Hepatocyte (in vitro differentiated cells): ENCODE measurements at regions not wholly inside any gene's neighbourhood (a gene's known extent, or its start where the extent isn't known, plus 50 kb on each side); places are given as distances from the start of the nearest gene placed in this dataset.

ENCODE experiments used
- EZH2 ChIP-seq: fragments of 200-600 bp; sonication (generic); IDR thresholded peaks from 2 replicates; pipeline ENCODE4 v1.6.1; 2016; ENCODE audit warnings: antibody characterized with exemption, mild to moderate bottlenecking, borderline replicate concordance
- TF ChIP-seq, protein P1 (sequence below): fragments of 200-600 bp; sonication (generic); IDR thresholded peaks from 2 replicates; pipeline ENCODE4 v1.5.1; 2016; ENCODE audit warnings: antibody characterized with exemption, mild to moderate bottlenecking; ENCODE audit not compliant: poor library complexity

DNA sequence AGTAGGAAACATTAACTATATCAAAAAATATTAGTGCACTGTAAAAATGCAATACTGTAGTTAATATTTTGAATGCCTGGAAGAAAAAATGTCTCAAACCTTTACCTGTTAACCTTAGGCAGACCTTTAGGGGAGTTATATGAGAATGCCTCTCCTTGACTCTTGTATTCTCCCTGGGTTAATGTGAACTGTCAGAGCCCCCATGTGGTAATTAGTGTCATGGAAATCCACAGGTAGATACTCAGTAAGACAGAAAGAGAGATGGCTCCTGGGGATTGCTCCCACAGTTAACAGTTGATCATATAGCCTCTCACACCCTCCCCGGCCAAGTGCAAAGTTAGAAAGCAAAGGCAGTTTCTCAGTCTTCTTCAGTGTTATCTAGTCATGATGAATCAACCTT is 742.8 kb downstream of the NR2F1-AS1 start:
- TF ChIP-seq, protein P1, sequence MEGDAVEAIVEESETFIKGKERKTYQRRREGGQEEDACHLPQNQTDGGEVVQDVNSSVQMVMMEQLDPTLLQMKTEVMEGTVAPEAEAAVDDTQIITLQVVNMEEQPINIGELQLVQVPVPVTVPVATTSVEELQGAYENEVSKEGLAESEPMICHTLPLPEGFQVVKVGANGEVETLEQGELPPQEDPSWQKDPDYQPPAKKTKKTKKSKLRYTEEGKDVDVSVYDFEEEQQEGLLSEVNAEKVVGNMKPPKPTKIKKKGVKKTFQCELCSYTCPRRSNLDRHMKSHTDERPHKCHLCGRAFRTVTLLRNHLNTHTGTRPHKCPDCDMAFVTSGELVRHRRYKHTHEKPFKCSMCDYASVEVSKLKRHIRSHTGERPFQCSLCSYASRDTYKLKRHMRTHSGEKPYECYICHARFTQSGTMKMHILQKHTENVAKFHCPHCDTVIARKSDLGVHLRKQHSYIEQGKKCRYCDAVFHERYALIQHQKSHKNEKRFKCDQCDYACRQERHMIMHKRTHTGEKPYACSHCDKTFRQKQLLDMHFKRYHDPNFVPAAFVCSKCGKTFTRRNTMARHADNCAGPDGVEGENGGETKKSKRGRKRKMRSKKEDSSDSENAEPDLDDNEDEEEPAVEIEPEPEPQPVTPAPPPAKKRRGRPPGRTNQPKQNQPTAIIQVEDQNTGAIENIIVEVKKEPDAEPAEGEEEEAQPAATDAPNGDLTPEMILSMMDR = peak; percentile 34
- no peak for TF ChIP-seq EZH2
